HG03025 (cell line): ENCODE measurements at regions not wholly inside any gene's neighbourhood (a gene's known extent, or its start where the extent isn't known, plus 50 kb on each side); places are given as distances from the start of the nearest gene placed in this dataset.
"Not testable (repeated sequence)": the region's sequence is repeated elsewhere in the genome, so short reads cannot be mapped to it uniquely, and the experiment has no call there.

Experiments
- ATAC-seq: cut with Tn5 transposase; IDR thresholded peaks from one replicate; pipeline ENCODE4 v1.9.1; 2021; ENCODE audit warnings: mild to moderate bottlenecking, moderate library complexity; ENCODE audit not compliant: unreplicated experiment, low FRiP score

DNA sequence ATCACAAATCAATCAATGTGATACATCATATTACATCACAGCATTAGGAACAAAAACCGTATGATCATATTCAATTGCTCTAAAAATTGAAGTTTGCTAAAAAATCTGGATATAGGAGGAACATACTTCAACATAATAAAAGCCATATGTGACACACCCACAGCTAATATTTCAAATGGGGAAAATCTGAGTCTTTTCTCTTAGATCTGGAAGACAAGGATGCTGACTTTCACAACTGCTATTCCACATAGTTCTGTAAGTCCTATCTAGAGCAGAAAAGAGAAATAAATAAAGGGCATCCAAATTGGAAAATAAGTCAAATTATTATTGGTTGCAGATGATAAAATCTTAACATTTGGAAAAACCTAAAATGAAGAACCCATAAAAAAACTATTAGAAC is 256.8 kb upstream of the SGO1 start:
- no peak for ATAC-seq

DNA sequence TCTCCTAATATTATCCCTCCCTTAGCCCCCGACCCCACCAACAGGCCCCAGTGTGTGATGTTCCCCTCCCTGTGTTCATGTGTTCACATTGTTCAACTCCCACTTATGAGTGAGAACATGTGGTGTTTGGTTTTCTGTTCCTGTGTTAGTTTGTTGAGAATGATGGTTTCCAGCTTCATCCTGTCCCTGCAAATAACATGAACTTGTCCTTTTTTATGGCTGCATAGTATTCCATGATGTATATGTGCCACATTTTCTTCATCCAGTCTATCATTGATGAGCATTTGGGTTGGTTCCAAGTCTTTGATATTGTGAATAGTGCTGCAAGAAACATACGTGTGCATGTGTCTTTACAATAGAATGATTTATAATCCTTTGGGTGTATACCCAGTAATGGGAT is 241.3 kb upstream of the SGO1 start:
- not testable (repeated sequence) for ATAC-seq

DNA sequence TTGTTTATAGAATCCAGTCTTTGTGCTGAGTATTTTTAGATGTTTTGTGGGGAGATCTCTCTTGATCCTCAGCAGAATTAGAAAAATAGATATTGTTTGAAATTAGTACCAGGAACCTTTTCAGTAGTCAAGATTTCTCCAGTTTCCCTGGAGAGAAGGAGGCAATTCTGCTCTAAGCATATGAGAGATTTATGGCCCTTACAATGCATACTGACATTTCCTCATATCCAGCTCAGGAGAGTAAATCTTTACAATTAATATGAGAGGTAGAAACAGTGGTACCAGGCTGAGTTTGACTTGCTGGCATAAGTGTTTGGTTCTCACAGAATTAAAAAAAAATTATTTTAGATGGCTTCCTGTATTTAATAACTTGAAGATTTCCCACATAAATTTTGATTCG is 239.1 kb upstream of the SGO1 start:
- no peak for ATAC-seq

DNA sequence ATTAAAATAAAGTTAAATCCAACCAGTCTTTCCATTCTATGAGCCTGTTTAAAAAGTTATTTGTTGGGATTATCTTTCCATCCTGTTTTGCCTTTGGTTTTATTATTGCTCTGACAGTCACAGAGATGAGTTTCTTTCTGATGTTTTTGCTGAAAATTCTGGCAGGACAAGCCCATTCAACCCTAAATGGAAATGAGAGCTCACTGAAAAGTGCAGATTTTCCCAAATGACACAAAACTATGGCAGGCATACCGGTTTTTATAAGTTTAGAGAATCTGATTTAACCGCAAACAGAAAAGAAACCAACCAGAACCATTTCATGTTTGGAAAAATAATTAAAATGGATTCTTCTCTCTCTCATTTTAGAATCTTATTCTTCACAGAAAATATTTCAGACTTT is 238.1 kb upstream of the SGO1 start:
- no peak for ATAC-seq

DNA sequence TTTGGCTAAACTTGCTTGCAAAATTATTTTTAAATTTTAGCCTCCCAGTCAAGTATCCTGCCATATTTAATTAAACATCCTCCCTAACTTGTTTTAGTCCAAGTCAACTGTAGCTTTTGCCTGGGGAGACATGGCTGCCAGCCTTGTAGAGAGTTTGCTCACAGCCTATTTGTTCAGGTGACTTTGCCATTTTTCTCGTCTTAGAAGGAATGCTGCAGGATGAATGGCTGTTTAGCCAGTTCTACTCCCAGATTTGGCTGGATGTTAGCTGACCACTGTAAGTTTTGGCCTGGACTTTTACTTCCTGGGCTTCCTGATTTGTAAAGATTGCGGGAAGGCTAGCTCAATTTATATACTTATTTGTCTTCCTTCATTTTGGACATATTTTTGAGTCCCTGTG is 236.4 kb upstream of the SGO1 start:
- ATAC-seq: no peak

- no peak for ATAC-seq
These were observed 231.5 kb upstream of the SGO1 start for GRCh38 chr3:20417388-20418108.

- no peak for ATAC-seq
These were observed 220.6 kb upstream of the SGO1 start for GRCh38 chr3:20406611-20407011.

DNA sequence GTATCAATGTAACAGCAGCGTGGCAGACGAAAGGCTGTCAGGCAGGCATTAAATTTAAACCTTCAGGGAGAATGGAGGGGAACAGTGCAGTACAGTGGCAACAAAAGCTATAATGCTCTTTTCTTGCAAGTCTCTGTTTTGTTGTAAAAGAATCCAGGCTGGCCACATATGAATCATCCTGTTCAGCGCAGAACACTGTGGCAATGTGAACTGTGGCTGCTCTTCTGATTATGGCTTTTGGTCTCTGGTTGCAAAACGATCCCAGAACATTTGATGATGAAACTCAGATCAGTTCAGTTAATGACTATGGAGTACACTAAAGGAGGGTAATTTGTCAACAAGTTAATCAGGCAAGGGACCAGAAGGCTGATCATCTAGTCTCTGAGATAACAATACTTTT is 219.7 kb upstream of the SGO1 start:
- no peak for ATAC-seq

DNA sequence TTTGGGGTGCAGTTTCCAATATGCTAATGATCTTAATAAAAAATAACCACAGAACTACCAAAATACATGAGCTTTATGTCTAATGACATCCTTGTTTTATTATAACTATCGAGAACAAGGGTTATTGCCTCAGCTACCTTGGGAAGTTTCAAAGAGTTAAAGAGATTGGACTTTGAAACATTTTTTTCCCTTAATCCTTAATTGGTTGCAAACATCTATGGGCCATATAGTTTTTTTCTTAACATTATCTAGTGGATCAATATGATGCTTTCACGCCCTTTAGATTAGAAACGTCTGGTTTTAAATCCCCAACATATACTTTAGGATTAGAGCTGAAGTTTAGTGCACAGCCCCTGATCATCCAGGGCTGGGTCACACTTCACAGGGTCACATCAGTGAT is 219.2 kb upstream of the SGO1 start:
- ATAC-seq: no peak

GRCh38 chr3:20404741-20405100 is 218.7 kb upstream of the SGO1 start:
- no peak for ATAC-seq

GRCh38 chr3:20403986-20404740 is 218.2 kb upstream of the SGO1 start:
- no peak for ATAC-seq

DNA sequence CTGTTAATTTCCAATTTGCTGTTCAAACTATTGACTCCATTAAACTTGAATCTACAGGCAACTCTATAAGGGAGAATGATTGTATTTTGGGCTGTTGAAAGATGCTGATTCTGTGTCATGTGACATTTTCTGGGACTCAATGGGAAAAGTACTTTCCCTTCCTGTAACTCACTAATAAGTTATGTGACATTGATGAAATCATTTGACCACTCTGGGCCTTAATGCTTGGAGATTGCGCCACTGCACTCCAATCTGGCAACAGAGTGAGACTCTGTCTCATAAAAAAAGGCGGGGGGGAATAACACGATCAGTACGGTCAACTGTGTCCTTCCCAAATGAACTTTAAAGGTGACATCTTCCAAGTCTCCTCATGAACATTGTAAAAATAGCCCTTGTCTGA is 215.2 kb upstream of the SGO1 start:
- ATAC-seq: no peak

- ATAC-seq: no peak
These were observed 214.7 kb upstream of the SGO1 start for GRCh38 chr3:20400686-20401085.

DNA sequence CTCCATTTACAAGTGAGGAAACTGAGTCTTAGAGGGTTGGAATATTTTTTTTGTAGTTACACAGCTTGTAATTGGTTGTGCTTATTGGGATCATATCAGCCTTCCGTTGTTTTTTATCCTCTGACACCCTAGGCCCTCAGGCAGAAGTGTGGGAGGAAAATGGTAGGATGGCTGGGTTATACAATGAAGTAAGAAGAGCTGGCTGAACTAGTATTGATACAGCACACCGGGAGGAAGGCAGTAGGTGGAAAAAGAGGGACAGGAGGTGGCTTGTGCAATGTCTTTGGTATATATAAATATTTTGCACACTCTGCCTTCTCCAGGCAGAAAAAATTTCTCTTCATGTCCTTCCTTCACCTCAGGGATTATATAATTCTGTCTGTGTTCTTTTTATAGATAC is 214.3 kb upstream of the SGO1 start:
- ATAC-seq: no peak

DNA sequence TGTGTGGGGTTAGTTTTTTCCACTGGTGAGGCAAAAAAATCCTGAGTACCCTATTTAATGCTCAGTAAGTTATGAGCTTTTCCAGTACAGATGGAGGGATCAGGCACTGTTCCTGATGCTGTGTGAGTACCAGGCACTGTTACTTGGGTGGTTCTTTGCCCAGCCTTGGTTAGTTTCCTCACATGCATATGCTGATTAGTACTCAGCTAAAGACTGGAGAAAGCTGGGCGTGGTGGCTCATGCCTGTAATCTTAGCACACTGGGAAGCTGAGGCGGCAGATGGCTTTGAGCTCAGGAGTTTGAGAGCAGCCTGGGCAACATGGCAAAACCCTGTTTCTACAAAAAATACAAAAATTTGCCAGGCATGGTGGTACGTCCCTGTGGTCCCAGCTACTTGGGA is 210.3 kb upstream of the SGO1 start:
- ATAC-seq: no peak

DNA sequence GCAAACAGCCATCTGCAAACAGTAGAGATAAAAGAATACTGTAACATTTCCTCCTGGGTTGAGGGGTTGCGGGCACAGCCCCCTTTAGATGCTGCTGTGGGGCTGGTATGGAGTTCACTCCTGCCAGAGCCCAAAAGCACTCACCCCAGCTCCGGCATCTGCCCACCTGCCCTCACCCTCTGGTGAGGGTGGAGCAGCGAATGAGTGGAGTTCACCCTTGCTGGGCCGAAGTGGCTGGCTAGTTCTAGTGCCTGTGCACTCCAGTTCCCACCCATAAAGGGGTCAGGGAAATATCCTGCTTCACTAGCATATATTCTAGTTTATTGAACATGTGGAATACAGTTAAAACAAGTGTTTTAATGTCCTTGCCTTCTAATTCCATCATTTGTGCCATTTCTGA is 209.7 kb upstream of the SGO1 start:
- ATAC-seq: no peak

DNA sequence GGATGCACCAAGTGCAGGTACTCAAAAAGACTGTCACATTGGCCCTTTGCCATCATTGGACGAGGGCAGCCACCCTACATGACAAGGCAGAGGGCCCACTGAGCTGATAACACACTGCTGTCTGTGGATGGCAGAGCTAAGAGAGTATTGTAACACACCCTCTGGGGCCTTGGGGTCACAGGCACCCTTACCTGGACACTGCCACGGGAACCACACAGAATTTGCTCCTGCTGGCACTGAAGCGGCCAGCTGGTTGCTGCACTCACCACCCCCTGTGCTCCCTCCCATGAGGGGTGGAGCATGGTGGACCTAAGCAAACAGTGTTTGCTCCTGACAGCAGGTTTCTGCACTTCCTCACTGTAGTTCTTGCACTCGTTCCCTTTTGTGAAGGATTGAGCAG is 208.2 kb upstream of the SGO1 start:
- no peak for ATAC-seq

GRCh38 chr3:20391644-20392043 is 205.6 kb upstream of the SGO1 start:
- no peak for ATAC-seq

- ATAC-seq: no peak
These were observed 203.0 kb upstream of the SGO1 start for GRCh38 chr3:20388971-20389370.

DNA sequence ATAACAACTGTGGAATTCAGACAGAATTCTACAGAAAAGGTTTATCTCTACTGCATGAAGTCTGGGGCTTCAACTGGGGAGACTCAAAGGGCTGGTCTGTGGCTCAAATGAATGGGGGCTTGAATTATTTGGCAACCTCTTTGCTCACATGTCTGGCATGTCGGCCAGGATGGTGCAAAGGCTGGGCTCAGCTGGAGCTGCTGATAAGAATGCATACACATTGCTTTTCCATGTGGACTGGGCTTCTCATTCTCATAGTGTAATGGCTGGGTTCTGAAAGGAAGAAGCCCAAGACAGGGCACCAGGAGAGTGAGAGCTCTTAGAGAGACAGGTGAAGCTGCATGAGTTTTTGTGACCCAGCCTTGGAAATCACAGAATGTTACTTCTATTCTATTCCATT is 194.3 kb upstream of the SGO1 start:
- no peak for ATAC-seq

GRCh38 chr3:20378315-20378714 is 192.3 kb upstream of the SGO1 start:
- ATAC-seq: no peak

GRCh38 chr3:20376665-20377217 is 190.7 kb upstream of the SGO1 start:
- no peak for ATAC-seq
